ENCODE measurements at regions not wholly inside any gene's neighbourhood (a gene's known extent, or its start where the extent isn't known, plus 50 kb on each side); places are given as distances from the start of the nearest gene placed in this dataset.

DNA sequence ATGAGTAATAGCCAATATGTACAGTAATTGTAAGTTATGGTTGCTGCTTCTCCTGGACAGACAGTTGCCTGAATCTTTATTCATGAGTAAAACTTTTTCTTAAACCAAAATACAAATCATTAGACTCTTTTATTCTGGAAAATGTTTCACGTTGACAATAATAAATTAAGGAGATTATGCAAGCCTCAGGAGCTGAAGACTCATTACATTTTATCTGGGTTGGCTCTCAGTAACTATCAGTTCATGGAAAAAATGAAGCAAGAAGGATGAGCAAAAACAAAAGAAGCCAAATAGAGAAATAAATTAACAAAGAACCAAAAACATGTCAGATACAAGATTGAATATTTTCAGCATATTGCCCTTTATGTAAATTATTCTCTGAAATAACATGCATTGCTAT, 88.9 kb upstream of the PRR16 start:
- DNase-seq (no peak), ATAC-seq (ENCODE audit: poor library complexity) (no peak)
- H3K27me3 ChIP-seq (ENCODE audit: control insufficient read depth in 1 of 2, insufficient read depth in 2 of 2, low read length in 2 of 2) = no peaks in the 10 kb centered on the region
- no peaks in the 10 kb centered on the region for H3K27me3 Mint-ChIP-seq
- H3K4me3 ChIP-seq (ENCODE audit: low read length) = no peak overlapping the region
- H3K4me1 Mint-ChIP-seq (ENCODE audit: low read depth) = no peaks in the 10 kb centered on the region
- no peak overlapping the region for H3K27ac ChIP-seq (ENCODE audit: low read depth in 1 of 2, low read length in 2 of 2)
- TF ChIP-seq, protein P1, sequence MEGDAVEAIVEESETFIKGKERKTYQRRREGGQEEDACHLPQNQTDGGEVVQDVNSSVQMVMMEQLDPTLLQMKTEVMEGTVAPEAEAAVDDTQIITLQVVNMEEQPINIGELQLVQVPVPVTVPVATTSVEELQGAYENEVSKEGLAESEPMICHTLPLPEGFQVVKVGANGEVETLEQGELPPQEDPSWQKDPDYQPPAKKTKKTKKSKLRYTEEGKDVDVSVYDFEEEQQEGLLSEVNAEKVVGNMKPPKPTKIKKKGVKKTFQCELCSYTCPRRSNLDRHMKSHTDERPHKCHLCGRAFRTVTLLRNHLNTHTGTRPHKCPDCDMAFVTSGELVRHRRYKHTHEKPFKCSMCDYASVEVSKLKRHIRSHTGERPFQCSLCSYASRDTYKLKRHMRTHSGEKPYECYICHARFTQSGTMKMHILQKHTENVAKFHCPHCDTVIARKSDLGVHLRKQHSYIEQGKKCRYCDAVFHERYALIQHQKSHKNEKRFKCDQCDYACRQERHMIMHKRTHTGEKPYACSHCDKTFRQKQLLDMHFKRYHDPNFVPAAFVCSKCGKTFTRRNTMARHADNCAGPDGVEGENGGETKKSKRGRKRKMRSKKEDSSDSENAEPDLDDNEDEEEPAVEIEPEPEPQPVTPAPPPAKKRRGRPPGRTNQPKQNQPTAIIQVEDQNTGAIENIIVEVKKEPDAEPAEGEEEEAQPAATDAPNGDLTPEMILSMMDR (IDR thresholded peaks at IDR 0.05) = no peak
- H3K4me1 ChIP-seq (ENCODE audit: insufficient read depth, low read length) = no peaks in the 10 kb centered on the region
- H3K4me3 Mint-ChIP-seq = no peak overlapping the region
- peaks cover 8% of the 10 kb centered on the region for H3K9me3 Mint-ChIP-seq
- H3K36me3 ChIP-seq (ENCODE audit: insufficient read depth, low read length) = no peaks in the 10 kb centered on the region
- ChIA-PET CTCF (no interaction called here), POLR2A (no interaction called here)
- intact Hi-C loops (cut with DNase I, micrococcal nuclease) = no loop called here
- no peak overlapping the region for H3K27ac Mint-ChIP-seq
- H3K36me3 Mint-ChIP-seq (ENCODE audit: low read depth) = no peaks in the 10 kb centered on the region
- H3K9me3 ChIP-seq (ENCODE audit: control insufficient read depth in 1 of 2, insufficient read depth in 1 of 2, low read length in 2 of 2) = peaks cover 0 to 11% of the 10 kb centered on the region in 2 experiments

DNA sequence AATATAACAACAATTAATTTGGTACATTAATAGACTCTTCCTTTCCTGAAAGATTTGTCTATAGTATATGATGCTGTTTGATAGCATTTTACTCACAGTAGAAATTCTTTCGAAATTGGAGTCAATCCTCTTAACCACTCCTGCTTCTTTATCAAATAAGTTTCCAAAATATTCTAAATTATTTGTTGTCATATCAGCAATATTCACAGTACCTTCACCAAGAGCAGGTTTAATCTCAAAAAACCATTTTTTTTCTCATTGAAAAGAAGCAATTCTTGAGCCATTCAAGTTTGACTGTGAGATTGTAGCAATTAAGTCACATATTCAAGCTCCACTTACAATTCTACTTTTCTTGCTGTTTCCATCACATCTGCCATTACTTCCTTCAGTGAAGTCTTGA, 83.5 kb upstream of the PRR16 start:
- ChIA-PET POLR2A (no interaction called here), CTCF (no interaction called here)
- Mint-ChIP-seq H3K27me3 (no peaks in the 10 kb centered on the region), H3K4me1 (ENCODE audit: low read depth) (no peaks in the 10 kb centered on the region), H3K36me3 (ENCODE audit: low read depth) (no peaks in the 10 kb centered on the region), H3K4me3 (no peak overlapping the region), H3K27ac (no peak overlapping the region), H3K9me3 (peaks cover 11% of the 10 kb centered on the region)
- no peak overlapping the region for H3K27ac ChIP-seq (ENCODE audit: low read depth in 1 of 2, low read length in 2 of 2)
- intact Hi-C loops (cut with DNase I, micrococcal nuclease) = no loop called here
- no peak for ATAC-seq (ENCODE audit: poor library complexity)
- TF ChIP-seq, protein P1 (IDR thresholded peaks at IDR 0.05) = no peak
- no peak overlapping the region for H3K4me3 ChIP-seq (ENCODE audit: low read length)
- no peaks in the 10 kb centered on the region for H3K27me3 ChIP-seq (ENCODE audit: control insufficient read depth in 1 of 2, insufficient read depth in 2 of 2, low read length in 2 of 2)
- H3K36me3 ChIP-seq (ENCODE audit: insufficient read depth, low read length) = no peaks in the 10 kb centered on the region
- peaks cover 0 to 12% of the 10 kb centered on the region in 2 experiments for H3K9me3 ChIP-seq (ENCODE audit: control insufficient read depth in 1 of 2, insufficient read depth in 1 of 2, low read length in 2 of 2)
- no peaks in the 10 kb centered on the region for H3K4me1 ChIP-seq (ENCODE audit: insufficient read depth, low read length)
- no peak for DNase-seq

GRCh38 chr5:120382833-120383232, 81.3 kb upstream of the PRR16 start:
- H3K36me3 Mint-ChIP-seq (ENCODE audit: low read depth) = no peaks in the 10 kb centered on the region
- no peak overlapping the region for H3K4me3 ChIP-seq (ENCODE audit: low read length)
- H3K9me3 Mint-ChIP-seq = peaks cover 9% of the 10 kb centered on the region
- intact Hi-C loops (cut with DNase I, micrococcal nuclease) = no loop called here
- no peaks in the 10 kb centered on the region for H3K4me1 ChIP-seq (ENCODE audit: insufficient read depth, low read length)
- ChIA-PET CTCF (no interaction called here), POLR2A (no interaction called here)
- H3K27me3 Mint-ChIP-seq = no peaks in the 10 kb centered on the region
- ATAC-seq (ENCODE audit: poor library complexity) (no peak), DNase-seq (no peak)
- TF ChIP-seq, protein P1 (IDR thresholded peaks at IDR 0.05) = no peak
- H3K27ac ChIP-seq (ENCODE audit: low read depth in 1 of 2, low read length in 2 of 2) = no peak overlapping the region
- no peaks in the 10 kb centered on the region for H3K4me1 Mint-ChIP-seq (ENCODE audit: low read depth)
- H3K9me3 ChIP-seq (ENCODE audit: control insufficient read depth in 1 of 2, insufficient read depth in 1 of 2, low read length in 2 of 2) = peaks cover 0 to 12% of the 10 kb centered on the region in 2 experiments
- no peak overlapping the region for H3K27ac Mint-ChIP-seq
- no peak overlapping the region for H3K4me3 Mint-ChIP-seq
- no peaks in the 10 kb centered on the region for H3K36me3 ChIP-seq (ENCODE audit: insufficient read depth, low read length)
- no peaks in the 10 kb centered on the region for H3K27me3 ChIP-seq (ENCODE audit: control insufficient read depth in 1 of 2, insufficient read depth in 2 of 2, low read length in 2 of 2)

Data from CD4-positive, alpha-beta T cell (primary cell).